Suprapubic skin (tissue), 4 donors: ENCODE measurements at regions not wholly inside any gene's neighbourhood (a gene's known extent, or its start where the extent isn't known, plus 50 kb on each side); places are given as distances from the start of the nearest gene placed in this dataset.
A peak's percentile ranks its signal among the peaks of the same experiment; 100 is the strongest.

Source experiments
- DNase-seq, 2 donors: peaks; one replicate each; pipeline ENCODE4 v3.0.0-alpha.2; 2019; ENCODE audit warnings: low spot score in 2 of 2
- H3K27ac ChIP-seq: fragments of 200-600 bp; sonication (generic); one replicate; pipeline ENCODE4 v1.5.1; 2019
- H3K27me3 ChIP-seq: fragments of 200-600 bp; sonication (generic); one replicate; pipeline ENCODE4 v1.5.1; 2019
- H3K36me3 ChIP-seq: fragments of 200-600 bp; sonication (generic); one replicate; pipeline ENCODE4 v1.5.1; 2019
- H3K4me1 ChIP-seq: fragments of 200-600 bp; sonication (generic); one replicate; pipeline ENCODE4 v1.5.1; 2019
- H3K4me3 ChIP-seq: fragments of 200-600 bp; sonication (generic); one replicate; pipeline ENCODE4 v1.5.1; 2019; ENCODE audit warnings: mild to moderate bottlenecking
- H3K9me3 ChIP-seq: fragments of 200-600 bp; sonication (generic); one replicate; pipeline ENCODE4 v1.5.1; 2019
- CTCF ChIP-seq, 2 donors: fragments of 200-600 bp in 1 of 2; fragments of 450-650 bp in 1 of 2; sonication (generic) in 1 of 2; IDR thresholded peaks; one replicate each; pipeline ENCODE4 v1.5.1; 2016 to 2019; ENCODE audit warnings: antibody characterized with exemption in 2 of 2, mild to moderate bottlenecking in 1 of 2, moderate library complexity in 1 of 2
- EP300 ChIP-seq: sonication (generic); formaldehyde crosslinking; IDR thresholded peaks from one replicate; pipeline ENCODE4 v1.6.1; 2017; ENCODE audit warnings: antibody characterized with exemption
- POLR2A ChIP-seq, 2 donors: fragments of 450-650 bp; IDR thresholded peaks; one replicate each; pipeline ENCODE4 v1.6.1; 2017; ENCODE audit warnings: antibody characterized with exemption in 2 of 2, mild to moderate bottlenecking in 2 of 2, moderate library complexity in 2 of 2
- POLR2AphosphoS5 ChIP-seq, 3 donors: sonication (generic); formaldehyde crosslinking; IDR thresholded peaks; one replicate each; pipeline ENCODE4 v1.6.1; 2017; ENCODE audit warnings: antibody characterized with exemption in 3 of 3
- WGBS: methylation state at CpG from one replicate; pipeline ENCODE4 v1.1.5; 2018; 5-methylcytosine and 5-hydroxymethylcytosine counted together

DNA sequence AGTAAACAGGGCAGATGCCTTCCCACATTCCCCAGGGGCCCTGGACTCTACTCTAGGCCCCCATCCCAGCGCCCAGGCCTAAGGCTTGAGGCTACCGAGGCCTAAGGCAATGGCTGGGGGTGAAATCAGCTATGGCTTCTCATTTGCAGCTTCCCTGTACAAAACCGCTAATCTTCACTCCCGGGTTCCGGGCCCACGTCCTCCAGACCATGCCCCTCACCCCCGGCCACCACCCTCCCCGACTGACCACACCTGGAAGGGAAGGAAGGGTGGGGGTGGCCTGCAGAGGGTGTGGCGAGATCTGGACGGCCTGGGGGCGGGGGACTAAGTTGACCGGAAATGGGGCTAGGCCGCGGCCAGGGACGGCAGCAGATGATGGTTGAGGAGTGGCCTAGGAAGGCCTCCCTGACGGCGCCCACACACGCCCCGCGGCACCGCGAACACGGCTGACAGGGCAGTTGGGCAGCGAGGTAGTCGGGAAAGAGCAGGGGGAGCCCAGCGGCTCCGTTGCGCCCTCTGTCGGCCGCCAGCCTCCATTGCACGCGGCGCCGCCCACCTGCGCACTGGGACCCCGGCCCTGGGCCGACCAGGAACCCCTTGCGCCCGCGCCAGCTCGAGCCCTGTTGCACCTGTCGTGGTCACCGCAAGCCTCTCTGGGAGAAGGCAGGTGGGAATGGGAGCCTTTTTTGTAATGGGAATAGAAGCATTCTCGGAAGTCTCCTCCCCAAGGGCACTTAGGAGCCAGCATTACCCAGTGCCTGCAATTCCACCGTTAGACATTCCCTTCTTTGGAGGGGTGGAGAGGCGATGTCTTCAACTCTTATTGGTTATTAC lies 95.9 kb upstream of the CALM2 start:
- Histone ChIP-seq H3K27ac (no peak overlapping the region), H3K4me1 (peaks cover 23% of the 10 kb centered on the region), H3K4me3 (peak overlapping the region; percentile 40), H3K27me3 (no peaks in the 10 kb centered on the region), H3K36me3 (no peaks in the 10 kb centered on the region), H3K9me3 (no peaks in the 10 kb centered on the region)
- peak; percentile 83 to 87 for DNase-seq
- WGBS, result 12% methylated on average over 21 of the region's 46 CpGs
- peak; percentile 88 to 99 for TF ChIP-seq CTCF (IDR thresholded peaks at IDR 0.05)
- TF ChIP-seq POLR2AphosphoS5 (IDR thresholded peaks at IDR 0.05), result no peak

DNA sequence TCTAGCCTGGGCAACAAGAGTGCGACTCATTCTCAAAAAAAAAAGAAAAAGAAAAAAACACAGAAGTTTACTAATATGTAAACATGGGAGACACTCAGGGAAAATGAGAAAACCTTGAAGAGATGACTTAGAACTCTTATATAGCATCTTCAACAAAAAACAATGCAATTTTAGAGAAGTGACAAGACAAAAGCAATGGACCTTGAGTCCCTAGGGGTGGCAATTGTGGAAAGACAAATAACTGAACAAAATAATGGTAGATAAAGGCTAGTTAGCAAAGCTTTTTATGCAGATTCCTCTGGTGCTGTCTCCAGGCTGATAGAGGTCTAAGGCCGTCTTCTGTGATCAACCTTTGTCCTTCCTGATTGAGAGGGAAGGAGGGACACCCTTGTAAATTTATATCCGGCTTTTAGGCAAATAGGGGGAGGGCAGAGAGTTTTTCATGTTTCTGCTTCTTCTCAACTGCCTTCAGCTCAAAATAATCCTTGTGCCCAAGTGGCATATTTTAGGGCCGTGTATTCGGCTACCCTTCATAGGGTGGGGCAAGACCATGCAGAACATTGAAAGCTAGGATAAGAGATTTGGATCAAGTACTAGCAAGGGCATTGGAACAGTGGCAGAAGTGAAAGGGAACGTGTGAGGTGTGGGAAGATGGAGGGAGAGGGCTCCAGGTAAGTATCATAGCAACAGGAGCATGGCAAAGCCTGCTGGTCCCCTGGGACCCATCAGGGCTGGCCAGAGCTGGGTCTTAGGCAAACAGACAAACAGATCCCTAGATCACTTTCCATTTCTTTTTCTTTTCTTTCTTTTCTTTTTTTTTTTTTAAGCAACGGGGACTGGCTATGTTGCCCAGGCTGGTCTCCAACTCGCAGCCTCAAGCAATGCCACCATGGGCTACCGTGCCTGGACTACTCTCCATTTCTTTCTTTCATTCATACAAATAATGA lies 95.0 kb upstream of the CALM2 start:
- TF ChIP-seq POLR2AphosphoS5 (IDR thresholded peaks at IDR 0.05) (no peak), CTCF (IDR thresholded peaks at IDR 0.05) (no peak), EP300 (no peak), POLR2A (IDR thresholded peaks at IDR 0.05) (no peak)
- H3K27ac ChIP-seq, result no peak overlapping the region

DNA sequence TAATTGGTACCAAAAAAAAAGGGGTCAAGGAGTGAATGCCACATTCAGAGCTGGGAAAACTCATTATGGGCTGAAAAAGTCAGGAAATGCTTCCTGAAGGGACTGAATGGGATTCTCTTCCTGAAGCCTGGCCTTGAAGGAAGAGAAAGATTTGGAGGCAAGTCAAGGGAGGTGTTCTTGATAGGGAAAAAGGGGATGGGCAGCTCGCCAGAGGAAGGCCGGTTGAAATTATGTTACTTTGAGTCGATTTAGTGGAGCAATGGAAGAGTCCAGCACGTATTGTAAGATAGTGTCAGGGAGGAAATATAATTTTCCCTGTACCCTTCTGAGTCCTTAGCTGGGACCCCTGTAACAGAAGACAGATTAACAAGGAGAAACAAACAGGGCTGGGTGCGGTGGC lies 94.1 kb upstream of the CALM2 start:
- WGBS, result 87% methylated on average over 5 of the region's 5 CpGs
- no peak for DNase-seq
- H3K4me3 ChIP-seq, result no peak overlapping the region
- H3K4me1 ChIP-seq, result peaks cover 23% of the 10 kb centered on the region
- H3K36me3 ChIP-seq, result no peaks in the 10 kb centered on the region
- H3K9me3 ChIP-seq, result no peaks in the 10 kb centered on the region
- H3K27me3 ChIP-seq, result no peaks in the 10 kb centered on the region
- TF ChIP-seq POLR2AphosphoS5 (IDR thresholded peaks at IDR 0.05), result no peak
- no peak for TF ChIP-seq CTCF (IDR thresholded peaks at IDR 0.05)
- no peak for TF ChIP-seq POLR2A (IDR thresholded peaks at IDR 0.05)
- no peak for TF ChIP-seq EP300
- H3K27ac ChIP-seq, result no peak overlapping the region

More for the DNA sequence above, 95.0 kb upstream of the CALM2 start:
- Histone ChIP-seq H3K27me3 (no peaks in the 10 kb centered on the region), H3K4me1 (peaks cover 23% of the 10 kb centered on the region), H3K9me3 (no peaks in the 10 kb centered on the region), H3K4me3 (no peak overlapping the region), H3K36me3 (no peaks in the 10 kb centered on the region)
- no peak for DNase-seq
- 85% methylated on average over 9 of the region's 9 CpGs for WGBS

- no peak overlapping the region for H3K4me3 ChIP-seq
- H3K4me1 ChIP-seq, result peaks cover 23% of the 10 kb centered on the region
- H3K27me3 ChIP-seq, result no peaks in the 10 kb centered on the region
- H3K27ac ChIP-seq, result peak overlapping the region; percentile 57
- H3K36me3 ChIP-seq, result no peaks in the 10 kb centered on the region
- 63% methylated on average over 4 of the region's 5 CpGs for WGBS
- H3K9me3 ChIP-seq, result no peaks in the 10 kb centered on the region
- DNase-seq, result peak in 1 of 2 donors; percentile 82
- TF ChIP-seq POLR2AphosphoS5 (IDR thresholded peaks at IDR 0.05) (peak in 1 of 3 donors; percentile 40), POLR2A (IDR thresholded peaks at IDR 0.05) (no peak)
Measured at GRCh38 chr2:47269316-47270232, 93.3 kb upstream of the CALM2 start.

- Histone ChIP-seq H3K9me3 (no peaks in the 10 kb centered on the region), H3K4me3 (no peak overlapping the region), H3K36me3 (no peaks in the 10 kb centered on the region), H3K27ac (no peak overlapping the region), H3K4me1 (peaks cover 19% of the 10 kb centered on the region), H3K27me3 (no peaks in the 10 kb centered on the region)
- no peak for TF ChIP-seq EP300
- TF ChIP-seq POLR2AphosphoS5 (IDR thresholded peaks at IDR 0.05), result no peak
- no peak for TF ChIP-seq CTCF (IDR thresholded peaks at IDR 0.05)
- no peak for TF ChIP-seq POLR2A (IDR thresholded peaks at IDR 0.05)
- 94% methylated on average over 4 of the region's 5 CpGs for WGBS
- DNase-seq, result no peak
Measured at GRCh38 chr2:47267711-47268086, 91.4 kb upstream of the CALM2 start.
